ENCODE measurements at regions not wholly inside any gene's neighbourhood (a gene's known extent, or its start where the extent isn't known, plus 50 kb on each side); places are given as distances from the start of the nearest gene placed in this dataset.
"Not testable (repeated sequence)": the region's sequence is repeated elsewhere in the genome, so short reads cannot be mapped to it uniquely, and the experiment has no call there.

- in situ Hi-C loops (cut with MboI; ENCODE audit: low sequenced_read_pairs): no loop called here
These were observed 53.8 kb upstream of the ADAMTS18 start for GRCh38 chr16:77488652-77489051.

DNA sequence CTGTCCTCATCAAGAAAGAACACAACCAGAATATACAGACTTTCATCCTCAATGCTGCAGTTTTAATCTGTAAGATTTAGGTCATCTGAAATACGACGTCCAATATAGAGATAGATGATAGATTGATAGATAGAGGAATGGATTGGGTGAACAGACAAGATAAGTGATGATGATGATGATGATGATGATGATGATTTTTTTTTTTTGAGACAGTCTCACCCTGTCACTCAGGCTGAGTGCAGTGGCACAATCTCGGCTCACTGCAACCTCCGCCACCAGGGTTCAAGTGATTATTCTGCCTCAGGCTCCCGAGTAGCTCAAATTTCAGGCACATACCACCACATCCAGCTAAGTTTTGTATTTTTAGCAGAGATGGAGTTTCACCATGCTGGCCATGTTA is 56.3 kb upstream of the ADAMTS18 start:
- in situ Hi-C loops (cut with MboI; ENCODE audit: low sequenced_read_pairs): no loop called here

DNA sequence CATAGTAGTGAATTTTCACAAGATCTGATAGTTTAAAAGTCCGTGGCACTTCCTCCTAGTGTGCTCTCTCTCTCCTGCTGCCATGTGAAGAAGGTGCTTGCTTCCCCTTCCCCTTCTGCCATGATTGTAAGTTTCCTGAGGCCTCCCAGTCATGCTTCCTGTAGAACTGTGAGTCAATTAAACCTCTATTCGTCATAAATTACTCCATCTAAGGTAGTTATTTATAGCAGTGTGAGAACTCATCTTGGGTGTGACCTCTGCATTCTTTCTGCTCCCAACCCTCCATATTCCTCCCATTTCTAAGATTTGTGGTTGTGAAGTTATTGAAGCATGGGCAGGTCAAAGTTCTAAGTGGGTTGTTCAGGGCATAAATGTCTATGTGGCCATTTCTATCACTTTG is 62.1 kb upstream of the ADAMTS18 start:
- in situ Hi-C loops (cut with MboI; ENCODE audit: low sequenced_read_pairs): no loop called here

GRCh38 chr16:77499373-77500285 is 64.8 kb upstream of the ADAMTS18 start:
- in situ Hi-C loops (cut with MboI; ENCODE audit: low sequenced_read_pairs): no loop called here

DNA sequence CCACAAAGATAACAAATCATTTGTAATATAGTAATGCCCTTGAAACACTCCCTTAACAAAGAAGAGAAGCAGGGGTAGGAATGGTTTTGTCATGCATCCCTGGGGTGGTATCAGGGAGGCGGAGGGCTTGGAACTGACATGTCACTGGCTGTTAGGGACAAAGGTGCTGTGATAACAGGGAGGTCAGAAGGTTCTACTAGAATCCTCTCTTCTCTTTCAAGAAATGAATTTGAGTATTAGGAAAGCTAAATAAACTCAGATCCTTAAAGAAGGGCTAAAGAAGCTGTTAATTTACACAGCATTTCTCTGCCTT is 65.4 kb upstream of the ADAMTS18 start:
- in situ Hi-C loops (cut with MboI; ENCODE audit: low sequenced_read_pairs): no loop called here

DNA sequence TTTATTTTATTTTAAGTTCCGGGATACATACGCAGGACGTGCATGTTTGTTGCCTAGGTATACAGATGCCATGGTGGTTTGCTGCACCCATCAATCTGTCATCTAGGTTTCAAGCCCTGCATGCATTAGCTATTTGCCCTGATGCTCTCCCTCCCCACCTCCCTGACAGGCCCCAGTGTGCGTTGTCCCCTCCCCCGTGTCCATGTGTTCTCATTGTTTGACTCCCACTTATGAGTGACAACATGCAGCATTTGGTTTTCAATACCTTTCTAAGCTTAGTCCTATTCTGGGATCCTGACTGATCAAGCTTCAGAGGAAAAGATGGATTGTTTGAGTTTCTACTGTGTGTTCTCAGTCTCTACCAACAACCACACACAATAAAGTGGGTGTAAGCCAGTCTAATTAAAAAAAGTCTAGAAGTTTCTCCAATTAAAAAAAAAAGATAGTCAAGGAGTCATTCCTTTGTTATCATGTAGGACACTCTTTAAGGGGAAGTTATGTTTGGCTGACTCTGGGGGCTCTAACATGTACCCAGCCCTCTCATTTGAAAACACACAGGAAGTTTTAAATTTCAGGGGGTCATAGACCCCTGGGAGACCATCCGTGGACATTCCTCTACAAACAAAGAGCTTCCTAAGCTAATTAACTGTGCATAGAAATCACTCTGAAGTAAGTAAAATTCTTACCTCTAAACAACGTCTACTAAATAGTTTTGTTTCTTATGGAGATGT is 66.3 kb upstream of the ADAMTS18 start:
- in situ Hi-C loops (cut with MboI; ENCODE audit: low sequenced_read_pairs): no loop called here

GRCh38 chr16:77502448-77502847 is 67.6 kb upstream of the ADAMTS18 start:
- in situ Hi-C loops (cut with MboI; ENCODE audit: low sequenced_read_pairs): no loop called here

GRCh38 chr16:77506492-77506891 is 71.7 kb upstream of the ADAMTS18 start:
- in situ Hi-C loops (cut with MboI; ENCODE audit: low sequenced_read_pairs): not testable (repeated sequence)

- in situ Hi-C loops (cut with MboI; ENCODE audit: low sequenced_read_pairs): no loop called here
These were observed 74.2 kb upstream of the ADAMTS18 start for GRCh38 chr16:77509051-77509450.

GRCh38 chr16:77509796-77510195 is 75.0 kb upstream of the ADAMTS18 start:
- in situ Hi-C loops (cut with MboI; ENCODE audit: low sequenced_read_pairs): no loop called here

DNA sequence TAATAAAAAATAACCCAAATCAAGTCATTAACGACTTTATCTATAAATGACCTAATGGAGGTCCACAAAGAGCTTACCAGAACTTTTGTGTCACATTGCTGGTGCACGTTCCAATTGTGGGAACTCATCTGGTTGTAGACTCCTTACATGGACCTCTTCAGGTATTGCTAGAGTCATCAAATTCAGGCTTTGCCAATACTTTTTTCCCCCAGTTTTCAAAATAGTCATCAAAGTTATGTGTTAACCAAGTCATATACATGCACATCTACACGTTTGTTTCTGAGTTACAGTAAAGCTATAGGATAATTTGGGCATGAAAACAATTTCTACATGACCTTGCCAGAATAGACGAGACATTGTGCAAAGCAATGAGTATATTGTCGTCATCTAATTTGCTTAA is 76.2 kb upstream of the ADAMTS18 start:
- in situ Hi-C loops (cut with MboI; ENCODE audit: low sequenced_read_pairs): no loop called here

GRCh38 chr16:77514500-77515220 is 79.8 kb upstream of the ADAMTS18 start:
- in situ Hi-C loops (cut with MboI; ENCODE audit: low sequenced_read_pairs): no loop called here

DNA sequence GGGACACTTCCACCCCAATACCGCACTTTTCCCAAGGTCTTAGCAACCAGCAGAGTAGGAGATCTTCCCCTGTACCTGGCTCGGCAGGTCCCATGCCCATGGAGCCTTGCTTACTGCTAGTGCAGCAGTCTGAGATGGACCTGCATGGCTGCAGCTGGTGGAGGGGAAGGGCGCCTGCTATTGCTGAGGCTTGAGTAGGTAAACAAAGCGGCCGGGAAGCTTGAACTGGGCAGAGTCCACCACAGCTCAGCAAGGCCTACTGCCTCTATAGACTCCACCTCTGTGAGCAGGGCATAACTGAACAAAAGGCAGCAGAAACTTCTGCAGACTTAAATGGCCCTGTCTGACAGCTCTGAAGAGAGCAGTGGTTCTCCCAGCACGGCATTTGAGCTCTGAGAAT is 90.4 kb upstream of the ADAMTS18 start:
- in situ Hi-C loops (cut with MboI; ENCODE audit: low sequenced_read_pairs): not testable (repeated sequence)

- in situ Hi-C loops (cut with MboI; ENCODE audit: low sequenced_read_pairs): no loop called here
These were observed 96.9 kb upstream of the ADAMTS18 start for GRCh38 chr16:77531752-77532151.

DNA sequence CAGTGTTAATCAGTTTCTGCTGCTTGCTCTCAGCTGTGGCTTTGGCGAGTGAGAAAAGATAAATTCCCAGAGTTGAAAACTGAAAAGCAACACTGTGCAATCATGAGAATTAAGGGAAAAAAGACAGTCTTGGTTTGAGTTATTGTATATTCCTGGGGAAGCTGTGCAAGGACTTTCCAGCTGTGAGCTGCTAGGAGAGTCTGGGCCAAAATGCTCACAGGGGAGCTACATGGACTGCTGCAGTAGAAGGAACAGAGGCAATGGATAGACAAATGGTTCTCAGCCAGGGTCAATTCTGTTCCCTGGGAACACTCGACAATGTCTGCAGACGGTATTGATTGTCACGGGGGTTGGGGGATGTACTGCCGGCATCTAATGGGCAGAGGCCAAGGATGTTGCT is 102.0 kb upstream of the ADAMTS18 start:
- in situ Hi-C loops (cut with MboI; ENCODE audit: low sequenced_read_pairs): no loop called here

- in situ Hi-C loops (cut with MboI; ENCODE audit: low sequenced_read_pairs): no loop called here
These were observed 104.7 kb upstream of the ADAMTS18 start for GRCh38 chr16:77539421-77540034.

DNA sequence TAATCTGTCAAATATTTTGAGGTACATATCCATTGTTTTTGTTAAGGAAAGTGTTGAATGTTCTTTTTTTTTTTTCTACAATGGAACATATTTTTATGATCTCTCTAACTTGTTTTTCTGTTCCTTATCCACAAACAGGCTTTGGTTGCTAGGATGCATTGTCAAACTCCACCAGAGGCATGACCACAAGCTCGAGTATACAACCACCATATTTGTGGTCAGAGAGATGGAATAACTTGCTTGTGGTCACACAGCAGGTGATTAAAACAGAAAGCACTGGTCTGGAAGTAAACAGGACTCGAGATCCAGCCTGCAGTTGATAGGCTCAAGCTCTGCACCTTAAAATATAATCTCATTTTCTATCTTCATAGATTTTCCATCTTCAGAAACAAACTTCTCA is 105.8 kb upstream of the ADAMTS18 start:
- in situ Hi-C loops (cut with MboI; ENCODE audit: low sequenced_read_pairs): no loop called here

GRCh38 chr16:77541165-77541564 is 106.3 kb upstream of the ADAMTS18 start:
- in situ Hi-C loops (cut with MboI; ENCODE audit: low sequenced_read_pairs): no loop called here

DNA sequence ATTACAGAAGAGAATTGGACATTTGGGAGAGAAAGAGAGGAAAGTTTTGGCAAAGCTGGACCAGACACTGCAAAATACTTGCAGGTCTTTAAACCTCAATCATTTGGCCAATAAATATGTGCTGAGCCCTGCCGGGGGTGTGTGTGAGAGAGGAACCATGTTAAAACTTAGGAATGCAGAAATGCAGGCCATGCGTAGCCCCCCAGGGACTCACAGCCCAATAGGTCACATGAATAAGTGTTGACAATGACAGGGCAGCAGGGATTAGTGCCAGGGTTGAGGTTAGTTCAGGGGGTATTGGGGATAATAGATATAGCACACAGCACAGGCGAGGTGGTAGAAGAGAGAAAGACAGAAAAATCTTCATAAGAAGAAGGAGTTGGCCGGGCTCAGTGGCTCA is 113.3 kb upstream of the ADAMTS18 start:
- in situ Hi-C loops (cut with MboI; ENCODE audit: low sequenced_read_pairs): no loop called here

GRCh38 chr16:77548766-77549165 is 113.9 kb upstream of the ADAMTS18 start:
- in situ Hi-C loops (cut with MboI; ENCODE audit: low sequenced_read_pairs): no loop called here

DNA sequence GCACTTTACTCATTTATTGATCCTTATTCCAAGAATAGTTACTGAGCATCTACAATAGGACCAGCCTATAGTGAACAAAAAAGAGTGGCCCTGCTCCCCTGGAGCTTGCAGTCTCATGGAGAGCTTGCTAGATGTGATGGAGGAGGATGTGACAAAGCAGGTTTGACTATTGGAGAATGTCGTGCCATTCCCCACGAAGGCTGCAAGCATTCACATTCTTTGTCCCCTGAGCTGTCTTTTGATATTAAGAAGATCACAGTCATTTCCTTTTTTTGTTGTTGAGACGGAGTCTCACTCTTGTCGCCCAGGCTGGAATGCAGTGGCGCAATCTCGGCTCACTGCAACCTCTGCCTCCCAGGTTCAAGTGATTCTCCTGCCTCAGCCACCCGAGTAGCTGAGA is 115.0 kb upstream of the ADAMTS18 start:
- in situ Hi-C loops (cut with MboI; ENCODE audit: low sequenced_read_pairs): no loop called here
